ENCODE measurements at regions not wholly inside any gene's neighbourhood (a gene's known extent, or its start where the extent isn't known, plus 50 kb on each side); places are given as distances from the start of the nearest gene placed in this dataset.

DNA sequence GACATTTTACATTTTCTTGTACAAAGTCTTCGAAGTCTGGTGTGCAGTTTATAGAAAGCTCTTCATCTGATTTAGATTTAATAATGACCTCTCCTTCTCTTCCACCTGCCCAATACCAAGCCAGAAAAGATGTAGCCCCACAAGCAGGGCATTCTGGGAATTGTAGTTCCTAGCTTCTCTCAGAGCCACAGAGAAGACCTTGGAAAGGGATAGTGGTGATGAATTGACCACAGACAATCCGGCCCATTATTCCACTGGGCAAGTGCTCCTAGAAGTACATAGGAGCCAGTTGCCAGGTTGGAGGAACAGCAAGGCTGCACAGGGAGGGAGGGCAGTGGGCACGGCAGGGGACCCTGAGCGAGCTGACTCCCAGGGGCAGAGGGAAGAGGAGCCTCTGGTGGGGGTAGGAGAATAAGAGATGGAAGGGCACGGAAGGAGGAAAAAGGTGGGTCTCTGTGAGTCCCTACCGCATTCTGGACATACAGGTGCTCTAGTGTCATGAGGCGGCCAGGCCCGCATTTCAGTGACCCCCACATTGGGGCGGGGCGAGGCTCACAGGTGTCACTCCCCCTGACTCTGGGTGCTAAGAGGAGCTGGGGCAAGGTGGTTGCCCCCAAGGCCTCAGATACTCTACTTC lies 152.5 kb upstream of the HAAO start:
- H3K27me3 ChIP-seq: no peaks in the 10 kb centered on the region
- no peak overlapping the region for H3K4me3 ChIP-seq
- H3K27ac ChIP-seq: peak overlapping the region; percentile 59
- TF ChIP-seq Cebpa-rat (IDR thresholded peaks at IDR 0.05): no peak
- H3K4me1 ChIP-seq: peaks cover 71% of the 10 kb centered on the region
- H3K4me2 ChIP-seq: peak overlapping the region; percentile 87
- H3K36me3 ChIP-seq: no peaks in the 10 kb centered on the region
- H3K9me3 ChIP-seq: no peaks in the 10 kb centered on the region
- H4K20me1 ChIP-seq: no peaks in the 10 kb centered on the region
- no peak overlapping the region for H3K9ac ChIP-seq

DNA sequence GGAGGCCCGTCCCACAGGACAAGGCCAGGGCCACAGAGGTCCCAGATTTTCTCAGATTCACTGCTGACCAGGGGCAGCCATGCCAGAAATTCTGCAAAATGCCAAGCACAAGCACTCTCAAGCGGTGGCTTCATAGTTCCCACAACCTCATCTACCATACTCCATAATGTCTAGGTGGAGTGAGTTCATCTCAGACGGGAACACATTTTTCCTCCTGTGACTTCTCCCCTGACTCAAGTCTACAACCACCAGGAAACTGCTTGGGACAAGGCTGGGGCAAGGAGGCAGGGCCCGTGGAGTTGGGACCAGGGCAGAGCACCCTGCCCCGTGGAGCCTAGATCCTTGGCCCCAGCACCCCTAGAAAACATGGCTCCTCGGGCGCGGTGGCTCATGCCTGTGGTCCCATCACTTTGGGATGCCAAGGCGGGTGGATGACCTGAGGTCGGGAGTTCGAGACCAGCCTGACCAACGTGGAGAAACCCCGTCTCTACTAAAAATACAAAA lies 150.7 kb upstream of the HAAO start:
- no peak for TF ChIP-seq Cebpa-rat (IDR thresholded peaks at IDR 0.05)
- H3K4me2 ChIP-seq: peak overlapping the region; percentile 56; the same call in 1 of the 2 replicates

GRCh38 chr2:42942214-42942989 lies 150.0 kb upstream of the HAAO start:
- no peaks in the 10 kb centered on the region for H3K27me3 ChIP-seq
- H4K20me1 ChIP-seq: no peaks in the 10 kb centered on the region
- H3K27ac ChIP-seq: peak overlapping the region; percentile 50
- H3K4me2 ChIP-seq: peak overlapping the region; percentile 56
- no peaks in the 10 kb centered on the region for H3K36me3 ChIP-seq
- peaks cover 47% of the 10 kb centered on the region for H3K4me1 ChIP-seq
- H3K4me3 ChIP-seq: no peak overlapping the region
- no peak for TF ChIP-seq Cebpa-rat (IDR thresholded peaks at IDR 0.05)
- H3K9ac ChIP-seq: no peak overlapping the region
- no peaks in the 10 kb centered on the region for H3K9me3 ChIP-seq

More for the DNA sequence above, 150.7 kb upstream of the HAAO start:
- peaks cover 53% of the 10 kb centered on the region for H3K4me1 ChIP-seq
- no peaks in the 10 kb centered on the region for H4K20me1 ChIP-seq
- no peaks in the 10 kb centered on the region for H3K27me3 ChIP-seq
- H3K27ac ChIP-seq: peak overlapping the region; percentile 50; the same call in 1 of the 2 replicates
- no peak overlapping the region for H3K9ac ChIP-seq
- H3K4me3 ChIP-seq: no peak overlapping the region
- H3K9me3 ChIP-seq: no peaks in the 10 kb centered on the region
- H3K36me3 ChIP-seq: no peaks in the 10 kb centered on the region

- Histone ChIP-seq H3K9ac (no peak overlapping the region), H4K20me1 (no peaks in the 10 kb centered on the region), H3K27me3 (no peaks in the 10 kb centered on the region), H3K4me2 (peak overlapping the region; percentile 56), H3K9me3 (no peaks in the 10 kb centered on the region), H3K36me3 (no peaks in the 10 kb centered on the region), H3K4me3 (no peak overlapping the region), H3K4me1 (peaks cover 47% of the 10 kb centered on the region), H3K27ac (no peak overlapping the region)
- no peak for TF ChIP-seq Cebpa-rat (IDR thresholded peaks at IDR 0.05)
These were observed 149.3 kb upstream of the HAAO start for GRCh38 chr2:42941633-42942176.

GRCh38 chr2:42939411-42940206 lies 147.2 kb upstream of the HAAO start:
- peaks cover 46% of the 10 kb centered on the region for H3K4me1 ChIP-seq
- H3K4me3 ChIP-seq: no peak overlapping the region
- no peaks in the 10 kb centered on the region for H3K36me3 ChIP-seq
- no peaks in the 10 kb centered on the region for H3K27me3 ChIP-seq
- no peaks in the 10 kb centered on the region for H4K20me1 ChIP-seq
- no peaks in the 10 kb centered on the region for H3K9me3 ChIP-seq
- no peak overlapping the region for H3K4me2 ChIP-seq
- no peak for TF ChIP-seq Cebpa-rat (IDR thresholded peaks at IDR 0.05)
- no peak overlapping the region for H3K27ac ChIP-seq
- no peak overlapping the region for H3K9ac ChIP-seq

DNA sequence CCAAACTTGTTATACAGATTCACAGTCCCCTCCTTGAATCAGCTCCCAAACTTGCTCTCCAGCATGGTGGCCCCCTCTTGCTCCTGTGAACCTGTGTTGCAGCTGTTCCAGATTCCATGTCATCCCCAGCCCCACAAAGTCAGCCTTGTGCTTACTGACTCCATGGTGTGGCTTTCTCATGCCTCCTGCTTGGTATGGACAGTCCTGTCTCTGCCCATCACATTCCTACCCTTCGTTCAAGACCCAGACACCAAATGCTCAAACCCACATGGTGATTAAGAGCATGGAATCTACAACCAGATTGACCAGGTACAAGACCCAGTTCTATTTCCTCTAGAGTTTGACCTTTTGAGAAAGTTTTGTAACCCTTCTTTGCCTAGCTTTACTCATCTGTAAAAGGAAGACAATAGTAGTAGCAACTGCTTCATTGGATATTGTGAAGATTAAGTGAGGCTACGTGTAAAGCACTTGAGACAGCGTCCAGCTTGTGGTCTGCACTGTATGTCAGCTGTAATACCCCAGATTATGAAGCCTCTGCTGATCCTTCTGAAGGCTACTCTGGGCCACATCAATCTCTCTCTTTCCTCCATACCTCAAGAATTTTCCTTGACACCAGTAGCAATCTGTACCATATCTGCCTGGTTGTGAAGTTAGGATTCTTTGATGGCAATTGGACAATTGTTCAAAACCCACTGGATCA lies 146.4 kb upstream of the HAAO start:
- H3K36me3 ChIP-seq: no peaks in the 10 kb centered on the region
- H3K27ac ChIP-seq: no peak overlapping the region
- no peak overlapping the region for H3K4me2 ChIP-seq
- H3K4me3 ChIP-seq: no peak overlapping the region
- H3K27me3 ChIP-seq: no peaks in the 10 kb centered on the region
- H3K9me3 ChIP-seq: no peaks in the 10 kb centered on the region
- no peaks in the 10 kb centered on the region for H4K20me1 ChIP-seq
- TF ChIP-seq Cebpa-rat (IDR thresholded peaks at IDR 0.05): no peak
- no peak overlapping the region for H3K9ac ChIP-seq
- H3K4me1 ChIP-seq: peaks cover 54% of the 10 kb centered on the region

GRCh38 chr2:42937171-42937875 lies 144.9 kb upstream of the HAAO start:
- peaks cover 62% of the 10 kb centered on the region for H3K4me1 ChIP-seq
- TF ChIP-seq Cebpa-rat (IDR thresholded peaks at IDR 0.05): no peak
- no peak overlapping the region for H3K27ac ChIP-seq
- no peaks in the 10 kb centered on the region for H4K20me1 ChIP-seq
- no peak overlapping the region for H3K4me3 ChIP-seq
- no peaks in the 10 kb centered on the region for H3K27me3 ChIP-seq
- H3K9ac ChIP-seq: no peak overlapping the region
- H3K9me3 ChIP-seq: no peaks in the 10 kb centered on the region
- H3K4me2 ChIP-seq: peak overlapping the region; percentile 21
- H3K36me3 ChIP-seq: no peaks in the 10 kb centered on the region

DNA sequence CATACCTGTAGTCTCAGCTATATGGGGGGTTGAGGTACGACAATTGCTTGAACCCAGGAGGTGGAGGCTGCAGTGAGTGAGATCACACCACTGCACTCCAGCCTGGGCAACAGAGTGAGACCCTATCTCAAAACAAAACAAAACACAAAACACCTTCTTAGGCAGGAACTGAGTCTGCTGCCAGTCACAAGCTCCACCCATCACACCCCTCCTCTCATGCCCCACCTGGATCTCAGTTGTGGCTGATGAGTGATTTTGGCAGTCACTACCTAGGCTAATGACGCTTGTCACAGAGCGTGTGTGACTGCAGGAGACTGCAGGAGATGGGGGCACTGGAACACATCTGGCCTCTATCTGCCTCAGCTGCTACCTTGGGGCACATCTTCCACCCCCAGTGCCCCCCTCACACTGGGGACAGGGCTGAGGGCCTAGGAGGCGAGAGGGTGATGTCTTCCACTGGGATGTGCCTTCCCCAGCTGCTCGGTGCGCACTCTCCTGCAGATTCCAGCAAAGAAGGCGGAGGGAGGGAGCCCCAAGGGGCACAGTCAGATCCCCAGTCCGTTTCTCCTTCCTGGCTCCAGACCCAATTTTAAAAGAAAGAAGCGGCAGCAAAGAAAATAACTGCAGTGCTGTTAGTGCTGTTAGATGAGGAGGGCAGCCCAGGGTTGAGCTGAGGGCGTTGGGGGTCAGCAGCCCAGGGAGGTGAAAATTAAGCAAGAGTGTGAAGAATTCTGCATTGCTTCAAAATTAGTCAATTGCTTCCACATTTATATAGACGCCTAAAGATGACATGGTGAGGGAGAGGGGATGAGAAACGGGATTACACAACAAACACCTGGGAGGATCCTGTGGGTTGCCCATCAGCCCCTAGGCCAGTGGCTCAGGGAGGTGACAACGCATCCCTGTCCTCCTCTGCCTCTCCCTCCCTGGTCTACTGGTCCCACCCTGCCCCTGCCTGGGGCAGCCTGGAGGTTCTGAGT lies 143.6 kb upstream of the HAAO start:
- H3K4me3 ChIP-seq: no peak overlapping the region
- H3K9ac ChIP-seq: no peak overlapping the region
- no peak for TF ChIP-seq Cebpa-rat (IDR thresholded peaks at IDR 0.05)

More for the DNA sequence above, 143.6 kb upstream of the HAAO start:
- Histone ChIP-seq H3K4me1 (peaks cover 63% of the 10 kb centered on the region), H4K20me1 (no peaks in the 10 kb centered on the region), H3K4me2 (0 out of 2 replicates have a peak overlapping the region, but pooled peaks have one; percentile 21), H3K9me3 (no peaks in the 10 kb centered on the region), H3K27ac (no peak overlapping the region), H3K27me3 (no peaks in the 10 kb centered on the region), H3K36me3 (no peaks in the 10 kb centered on the region)

Data from BLaER1 (cell line).